SK-N-MC (cell line): ENCODE measurements at regions not wholly inside any gene's neighbourhood (a gene's known extent, or its start where the extent isn't known, plus 50 kb on each side); places are given as distances from the start of the nearest gene placed in this dataset.

Experiments used
- EZH2 ChIP-seq: fragments of 200-600 bp; sonication (generic); IDR thresholded peaks from one replicate; pipeline ENCODE4 v1.6.1; 2017; ENCODE audit warnings: antibody characterized with exemption
- POLR2AphosphoS5 ChIP-seq: IDR thresholded peaks from 2 replicates; pipeline ENCODE4 v1.6.1; 2012; ENCODE audit warnings: mild to moderate bottlenecking, low read depth, low read length, borderline replicate concordance

DNA sequence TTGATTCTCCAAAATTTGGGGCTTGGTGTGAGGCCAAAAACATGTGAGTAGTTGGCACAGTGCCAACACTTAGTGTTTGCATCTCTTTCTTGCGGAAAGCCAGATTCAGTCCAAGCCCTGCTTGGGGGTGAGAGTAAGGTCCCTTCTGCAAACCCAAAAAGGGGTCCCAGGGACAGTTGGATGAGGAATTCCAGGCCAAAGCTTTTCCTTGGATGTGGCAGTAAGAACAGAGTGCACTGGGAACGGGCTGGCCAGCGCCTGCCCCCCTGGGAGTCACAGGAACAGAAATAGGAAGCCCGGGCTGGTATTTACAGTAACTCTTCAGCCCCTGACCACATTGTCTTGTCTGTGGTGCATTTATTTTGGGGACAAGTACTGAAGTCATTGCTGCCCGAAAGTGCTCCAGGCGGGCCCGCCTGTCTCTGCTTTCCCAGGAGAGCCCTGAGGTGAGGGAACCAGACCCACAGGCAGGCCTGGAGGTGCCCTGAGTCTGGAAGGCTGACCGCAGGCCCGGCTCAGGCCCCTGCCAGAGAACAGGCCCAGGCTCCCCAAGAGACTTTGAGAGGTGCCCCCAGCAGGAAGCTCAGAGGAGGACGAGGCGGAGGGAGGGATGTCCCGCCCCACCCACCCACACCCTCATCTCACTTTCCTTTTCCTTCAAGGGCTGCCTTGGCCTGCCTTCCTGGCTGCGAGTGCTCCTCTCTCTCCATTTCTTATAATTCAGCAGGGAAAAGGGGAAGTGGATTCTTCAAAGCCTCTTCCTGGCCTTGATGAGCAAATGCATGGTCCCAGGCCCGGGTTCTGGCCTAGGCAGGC is 218.4 kb downstream of the MAFB start:
- TF ChIP-seq EZH2: no peak
- TF ChIP-seq POLR2AphosphoS5: no peak
